HUES64 (cell line): ENCODE measurements at regions not wholly inside any gene's neighbourhood (a gene's known extent, or its start where the extent isn't known, plus 50 kb on each side); places are given as distances from the start of the nearest gene placed in this dataset.
"Not testable (repeated sequence)": the region's sequence is repeated elsewhere in the genome, so short reads cannot be mapped to it uniquely, and the experiment has no call there.

Experiments used
- H3K27ac ChIP-seq: 2 replicates; pipeline ENCODE4 v1.7.0; 2013; ENCODE audit warnings: low read depth, low read length, inconsistent platforms
- H3K27me3 ChIP-seq: 2 replicates; pipeline ENCODE4 v1.6.1; 2013; ENCODE audit warnings: mild to moderate bottlenecking, low read length; ENCODE audit not compliant: insufficient read depth
- H3K36me3 ChIP-seq: 2 replicates; pipeline ENCODE4 v1.6.1; 2013; ENCODE audit warnings: mild to moderate bottlenecking, low read length; ENCODE audit not compliant: insufficient read depth
- H3K4me1 ChIP-seq: 2 replicates; pipeline ENCODE4 v1.6.1; 2013; ENCODE audit warnings: mild to moderate bottlenecking, low read length, moderate library complexity; ENCODE audit not compliant: insufficient read depth
- H3K4me3 ChIP-seq: 2 replicates; pipeline ENCODE4 v1.5.1; 2013; ENCODE audit warnings: mild to moderate bottlenecking, low read length, moderate library complexity
- H3K9ac ChIP-seq: 2 replicates; pipeline ENCODE4 v1.6.1; 2013; ENCODE audit warnings: mild to moderate bottlenecking, low read depth, low read length
- H3K9me3 ChIP-seq: 2 replicates; pipeline ENCODE4 v1.6.1; 2013; ENCODE audit warnings: low read depth, low read length; ENCODE audit not compliant: insufficient read depth
- WGBS: fragments of 150-250, 120-280 bp; methylation state at CpG from one replicate; pipeline ENCODE4 v1.1.7; 2013; ENCODE audit warnings: missing lambda C conversion rate; 5-methylcytosine and 5-hydroxymethylcytosine counted together

- not testable (repeated sequence) for H3K4me1 ChIP-seq, H3K27me3 ChIP-seq, H3K4me3 ChIP-seq, H3K9ac ChIP-seq, H3K27ac ChIP-seq, H3K36me3 ChIP-seq
- peaks cover 98% of the 10 kb centered on the region for H3K9me3 ChIP-seq
- 90% methylated on average over 18 of the region's 19 CpGs for whole genome bisulfite sequencing
These were observed 754.3 kb upstream of the TPTE start for GRCh38 chr21:9766890-9767591.

GRCh38 chr21:9767592-9768375 lies 753.6 kb upstream of the TPTE start:
- Histone ChIP-seq H3K4me3 (no peak overlapping the region), H3K36me3 (no peaks in the 10 kb centered on the region), H3K9ac (no peak overlapping the region), H3K27me3 (no peaks in the 10 kb centered on the region), H3K27ac (no peak overlapping the region), H3K4me1 (no peaks in the 10 kb centered on the region), H3K9me3 (peaks cover 98% of the 10 kb centered on the region)
- WGBS: 88% methylated on average over 44 of the region's 44 CpGs

GRCh38 chr21:9768376-9769130 lies 752.8 kb upstream of the TPTE start:
- H3K27ac ChIP-seq, H3K36me3 ChIP-seq, H3K4me3 ChIP-seq, H3K4me1 ChIP-seq, H3K9ac ChIP-seq, H3K27me3 ChIP-seq: not testable (repeated sequence)
- H3K9me3 ChIP-seq: peaks cover 98% of the 10 kb centered on the region
- 94% methylated on average over 21 of the region's 21 CpGs for WGBS

- H3K4me1 ChIP-seq, H3K27ac ChIP-seq, H3K27me3 ChIP-seq, H3K4me3 ChIP-seq, H3K9ac ChIP-seq, H3K36me3 ChIP-seq: not testable (repeated sequence)
- WGBS: 90% methylated on average over 7 of the region's 9 CpGs
- peaks cover 98% of the 10 kb centered on the region for H3K9me3 ChIP-seq
These were observed 752.3 kb upstream of the TPTE start for GRCh38 chr21:9769131-9769498.

GRCh38 chr21:9769718-9770690 lies 751.4 kb upstream of the TPTE start:
- WGBS: 85% methylated on average over 17 of the region's 17 CpGs

GRCh38 chr21:9771466-9772347 lies 749.7 kb upstream of the TPTE start:
- not testable (repeated sequence) for H3K4me1 ChIP-seq, H3K27ac ChIP-seq, H3K27me3 ChIP-seq, H3K36me3 ChIP-seq, H3K9ac ChIP-seq, H3K4me3 ChIP-seq
- H3K9me3 ChIP-seq: peaks cover 99% of the 10 kb centered on the region
- 83% methylated on average over 17 of the region's 17 CpGs for WGBS

More at GRCh38 chr21:9769718-9770690, 751.4 kb upstream of the TPTE start:
- peaks cover 98% of the 10 kb centered on the region for H3K9me3 ChIP-seq
- H3K9ac ChIP-seq, H3K27me3 ChIP-seq, H3K27ac ChIP-seq, H3K4me1 ChIP-seq, H3K4me3 ChIP-seq, H3K36me3 ChIP-seq: not testable (repeated sequence)

GRCh38 chr21:9772348-9772672 lies 749.1 kb upstream of the TPTE start:
- Histone ChIP-seq H3K9ac (no peak overlapping the region), H3K27ac (no peak overlapping the region), H3K4me3 (no peak overlapping the region), H3K36me3 (no peaks in the 10 kb centered on the region), H3K9me3 (peaks cover 99% of the 10 kb centered on the region), H3K27me3 (no peaks in the 10 kb centered on the region), H3K4me1 (no peaks in the 10 kb centered on the region)
- WGBS: 73% methylated on average over 6 of the region's 6 CpGs

GRCh38 chr21:9772877-9773420 lies 748.4 kb upstream of the TPTE start:
- not testable (repeated sequence) for H3K27ac ChIP-seq, H3K27me3 ChIP-seq, H3K4me3 ChIP-seq, H3K4me1 ChIP-seq, H3K9ac ChIP-seq, H3K36me3 ChIP-seq
- H3K9me3 ChIP-seq: peaks cover 99% of the 10 kb centered on the region
- 87% methylated on average over 8 of the region's 8 CpGs for WGBS

- H3K36me3 ChIP-seq: no peaks in the 10 kb centered on the region
- no peak overlapping the region for H3K4me3 ChIP-seq
- WGBS: 80% methylated on average over 9 of the region's 9 CpGs
- H3K9me3 ChIP-seq: peaks cover 99% of the 10 kb centered on the region
- H3K27ac ChIP-seq: no peak overlapping the region
- H3K4me1 ChIP-seq: no peaks in the 10 kb centered on the region
- no peaks in the 10 kb centered on the region for H3K27me3 ChIP-seq
- H3K9ac ChIP-seq: no peak overlapping the region
These were observed 747.0 kb upstream of the TPTE start for GRCh38 chr21:9774347-9774746.
